Hepatic stellate cell (primary cell): ENCODE measurements at regions not wholly inside any gene's neighbourhood (a gene's known extent, or its start where the extent isn't known, plus 50 kb on each side); places are given as distances from the start of the nearest gene placed in this dataset.
"Not testable (repeated sequence)": the region's sequence is repeated elsewhere in the genome, so short reads cannot be mapped to it uniquely, and the experiment has no call there.

Experiments used
- DNase-seq: peaks from one replicate; pipeline ENCODE4 v3.0.0; 2011; ENCODE audit warnings: low spot score

DNA sequence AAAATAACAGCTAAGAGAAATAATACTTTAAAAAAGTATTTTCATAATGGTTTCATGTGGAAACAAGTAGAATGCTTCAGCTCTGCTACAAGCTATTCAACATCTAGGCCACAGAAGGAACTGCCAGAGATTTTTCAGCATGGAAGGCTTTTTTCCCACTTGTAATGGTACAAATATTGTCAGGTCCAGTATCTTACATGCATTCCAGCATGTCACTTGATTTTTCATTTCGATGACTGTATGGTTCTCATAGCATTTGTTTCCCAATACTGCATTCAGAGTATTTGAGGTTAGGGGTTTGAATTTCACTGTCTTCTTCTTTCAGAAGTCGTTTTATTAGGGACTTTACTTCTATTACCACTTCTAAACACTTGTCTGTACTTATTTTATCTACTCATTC lies 1701.5 kb upstream of the FLRT2 start:
- DNase-seq = no peak

DNA sequence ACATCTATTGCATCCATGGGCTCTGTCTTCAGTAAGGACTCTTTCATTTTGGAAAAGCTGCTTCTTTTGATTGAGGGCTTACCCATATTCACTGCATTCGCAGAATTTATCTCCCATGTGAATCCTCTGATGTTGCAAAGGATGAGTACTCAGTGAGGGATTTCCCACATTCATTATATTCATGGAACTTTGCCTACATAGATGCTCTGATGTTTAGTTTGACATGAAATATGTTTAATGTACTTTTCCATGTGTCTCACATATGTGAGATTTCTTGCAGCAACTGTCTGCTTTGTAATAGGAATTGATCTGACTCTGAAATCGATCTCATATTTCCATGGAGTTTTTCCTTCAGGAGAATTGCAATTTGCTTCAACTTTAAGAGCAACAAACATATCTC lies 1699.6 kb upstream of the FLRT2 start:
- DNase-seq = no peak

DNA sequence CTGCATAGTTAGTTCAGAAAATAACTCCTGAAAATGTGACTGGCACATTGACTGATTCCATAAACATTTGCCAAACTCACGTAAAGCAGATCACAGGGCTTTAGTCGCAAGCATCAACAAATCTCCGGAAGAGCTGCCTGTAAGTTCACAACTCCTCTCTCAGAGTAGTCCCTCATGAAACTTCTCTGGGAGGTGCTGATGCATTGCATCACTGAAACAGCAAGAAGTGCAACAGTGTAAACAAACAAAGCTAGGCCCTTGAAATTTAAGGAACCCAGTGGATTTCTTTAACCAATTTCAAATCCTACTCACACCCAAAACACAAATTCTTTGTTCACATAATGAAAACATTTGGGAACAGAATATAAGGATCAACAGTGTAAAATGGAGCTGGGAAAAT lies 1691.7 kb upstream of the FLRT2 start:
- no peak for DNase-seq

DNA sequence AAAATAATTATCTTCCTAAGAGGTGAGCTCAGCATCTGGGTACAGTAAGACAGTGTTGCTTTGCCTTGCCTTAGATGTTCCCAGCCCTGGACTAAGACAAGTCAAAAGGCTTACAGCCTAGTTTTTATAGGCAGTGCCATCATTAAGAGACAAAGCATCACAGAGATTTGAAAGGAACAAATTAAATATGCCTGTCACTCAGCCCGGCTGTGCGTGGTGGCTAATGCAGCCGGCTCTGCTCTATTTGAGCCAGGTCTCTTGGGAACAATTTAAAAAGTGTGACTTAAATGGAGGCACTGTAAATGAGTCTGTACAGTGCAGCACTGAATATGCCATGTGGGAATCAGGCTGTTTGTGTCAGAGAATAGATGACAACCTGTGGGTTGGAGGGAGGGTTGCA lies 1687.4 kb upstream of the FLRT2 start:
- DNase-seq = no peak

DNA sequence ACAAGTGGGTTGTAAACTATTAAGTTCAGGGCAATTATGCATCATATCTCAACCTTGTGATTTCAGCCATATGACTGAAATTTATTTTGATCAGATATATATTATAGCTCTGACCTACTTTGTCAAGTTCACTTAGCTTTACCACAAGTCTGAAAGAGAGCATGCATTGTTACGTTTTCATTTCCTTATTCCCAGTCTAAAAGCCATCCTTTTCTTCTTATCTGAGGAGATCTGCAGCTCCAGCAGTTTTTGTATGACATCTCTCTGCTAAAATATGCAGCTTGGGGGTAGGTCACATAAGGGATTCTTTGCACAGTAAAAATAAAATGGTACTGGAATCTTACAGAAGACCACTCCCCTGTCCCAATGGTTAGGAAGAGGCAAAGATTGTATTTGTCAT lies 1682.8 kb upstream of the FLRT2 start:
- DNase-seq = no peak

DNA sequence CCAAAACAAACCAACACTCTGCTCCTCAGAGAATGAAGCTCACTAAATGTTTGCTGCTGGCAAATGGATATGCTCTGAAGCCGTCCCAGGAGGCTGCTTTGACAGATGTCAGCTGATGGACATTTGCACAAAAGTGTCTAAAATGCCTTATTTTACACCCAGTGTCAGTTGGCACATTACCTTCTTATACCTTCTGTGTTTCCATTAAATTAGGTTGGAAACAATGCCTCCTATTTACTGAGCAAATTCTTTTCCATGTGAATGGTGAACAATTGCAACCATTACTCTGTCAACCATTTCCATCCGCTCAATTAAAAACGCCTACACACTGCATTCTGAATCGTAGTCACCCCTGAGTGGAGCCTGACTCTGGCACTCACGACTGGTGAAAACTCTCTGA lies 1679.9 kb upstream of the FLRT2 start:
- no peak for DNase-seq

DNA sequence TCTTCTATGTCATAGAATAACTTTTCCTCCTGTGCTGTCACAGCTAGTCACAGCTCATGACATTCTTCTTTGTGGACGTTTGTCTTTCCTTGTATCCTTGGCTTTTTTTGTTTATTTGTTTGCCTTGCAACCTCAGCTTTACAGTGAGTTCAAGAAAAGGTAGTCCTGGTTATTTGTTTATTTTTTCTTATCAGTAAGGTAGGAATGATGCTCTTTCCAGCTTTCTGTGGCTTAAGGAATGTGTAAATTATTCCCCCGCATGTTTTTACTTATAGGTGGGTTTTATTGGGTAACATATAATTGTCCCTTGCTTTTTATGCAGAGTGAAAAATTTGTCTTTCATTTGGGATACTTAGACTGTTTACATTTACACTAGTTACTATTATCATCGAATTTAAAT lies 1673.6 kb upstream of the FLRT2 start:
- DNase-seq = no peak

DNA sequence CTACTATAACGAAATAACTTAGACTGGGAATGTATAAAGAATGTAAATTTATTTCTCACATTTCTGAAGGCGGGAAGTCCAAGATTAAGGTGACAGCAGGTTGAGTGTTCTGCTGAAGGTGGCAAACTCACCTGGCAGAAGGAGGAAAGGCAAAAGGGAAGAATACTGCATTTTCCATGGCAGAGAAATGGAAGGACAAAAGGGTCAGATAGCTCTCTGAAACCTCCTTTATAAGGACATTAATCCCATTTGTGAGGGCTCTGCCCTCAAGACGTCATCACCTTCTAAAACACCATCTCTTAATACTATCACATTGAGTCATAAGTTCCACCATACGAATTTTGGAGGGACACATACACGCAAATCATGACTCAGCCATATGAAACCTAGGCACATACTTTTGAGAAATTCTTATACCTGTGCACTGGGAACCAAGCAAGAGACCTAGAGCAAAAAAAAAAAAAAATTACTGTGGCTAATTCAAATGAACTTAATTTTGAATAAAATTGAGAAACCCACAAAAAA lies 1669.3 kb upstream of the FLRT2 start:
- DNase-seq = no peak

DNA sequence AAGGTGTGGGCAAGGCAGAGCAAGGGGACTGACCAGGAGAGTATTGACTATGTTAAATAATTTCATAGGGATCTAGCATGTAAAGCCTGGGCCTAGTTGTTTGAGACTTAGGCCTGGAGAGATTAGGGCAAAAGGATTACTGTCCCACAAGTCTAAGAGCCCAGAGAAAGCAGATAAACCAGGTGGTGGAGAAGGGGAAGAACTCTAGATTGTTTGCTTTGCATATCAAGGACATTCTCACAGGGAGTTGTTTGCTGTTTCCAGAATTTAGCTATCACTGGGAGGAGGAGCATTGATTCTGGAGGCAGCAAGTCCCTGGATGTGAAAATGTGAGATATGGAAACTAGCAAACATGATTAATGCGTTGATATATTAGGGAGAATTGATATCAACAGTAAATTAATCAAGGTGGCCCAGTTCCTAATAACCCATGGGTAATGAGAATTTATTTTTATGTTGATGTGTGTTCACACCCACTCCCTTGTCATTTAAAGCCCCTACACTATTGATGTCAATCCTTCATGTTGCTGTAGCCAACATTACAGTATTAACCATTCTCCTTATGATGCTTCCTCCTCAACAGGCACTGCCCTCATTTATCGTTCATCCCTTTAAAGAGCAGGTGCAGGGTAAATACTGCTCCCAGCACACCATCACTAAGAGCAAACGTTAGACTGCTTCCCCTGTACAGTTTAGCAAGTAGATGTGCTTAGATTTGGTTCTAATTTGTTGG lies 1666.7 kb upstream of the FLRT2 start:
- DNase-seq = no peak

DNA sequence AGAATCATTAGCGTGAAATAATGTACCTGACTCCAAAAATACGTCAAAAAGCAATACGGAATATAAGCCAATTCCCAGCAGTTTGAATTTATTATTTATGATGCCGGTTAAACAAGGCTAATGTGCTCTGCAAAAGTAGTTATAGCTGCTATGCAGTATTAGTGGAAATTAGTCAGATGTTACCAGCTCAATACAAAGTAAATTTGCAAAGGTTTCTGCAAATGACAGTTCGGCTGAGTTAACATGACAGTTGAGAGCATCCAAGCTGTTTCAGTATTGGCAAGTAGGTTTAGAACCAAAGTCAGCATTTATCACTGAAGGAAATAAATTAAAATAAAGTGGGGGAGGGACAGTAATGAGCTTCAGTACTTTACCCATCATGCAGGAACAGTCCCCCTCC lies 1665.8 kb upstream of the FLRT2 start:
- no peak for DNase-seq

DNA sequence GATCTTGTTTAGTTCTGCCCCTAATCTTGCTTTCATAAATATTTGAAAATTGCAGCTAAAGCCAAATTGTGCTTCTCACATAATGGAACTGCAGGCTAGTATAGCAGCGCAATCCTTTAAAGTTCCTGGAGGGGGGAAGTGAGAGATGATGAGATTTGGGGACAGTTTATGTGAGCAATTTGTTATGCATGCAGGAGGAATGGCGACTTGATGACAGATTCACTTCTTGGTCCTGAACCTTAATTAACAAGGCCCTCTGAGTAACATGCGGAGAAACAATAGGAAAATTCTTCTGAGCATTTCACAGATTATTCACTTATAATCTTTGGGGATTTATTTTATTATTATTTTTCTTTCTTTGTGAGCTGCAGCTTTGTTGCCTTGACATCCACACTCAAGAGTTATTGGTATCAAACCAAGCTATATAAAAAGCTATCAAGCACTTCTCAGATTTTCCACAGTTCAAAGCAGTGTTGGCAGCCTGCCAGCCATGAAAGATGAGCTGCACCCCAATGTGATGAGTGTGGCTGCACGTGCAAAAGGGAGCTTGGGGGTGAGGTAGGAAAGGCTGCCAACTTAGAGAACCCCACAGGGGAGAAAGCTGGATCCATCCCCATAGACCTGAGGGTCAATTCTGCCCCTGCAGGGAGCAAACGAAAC lies 1662.2 kb upstream of the FLRT2 start:
- DNase-seq = no peak

DNA sequence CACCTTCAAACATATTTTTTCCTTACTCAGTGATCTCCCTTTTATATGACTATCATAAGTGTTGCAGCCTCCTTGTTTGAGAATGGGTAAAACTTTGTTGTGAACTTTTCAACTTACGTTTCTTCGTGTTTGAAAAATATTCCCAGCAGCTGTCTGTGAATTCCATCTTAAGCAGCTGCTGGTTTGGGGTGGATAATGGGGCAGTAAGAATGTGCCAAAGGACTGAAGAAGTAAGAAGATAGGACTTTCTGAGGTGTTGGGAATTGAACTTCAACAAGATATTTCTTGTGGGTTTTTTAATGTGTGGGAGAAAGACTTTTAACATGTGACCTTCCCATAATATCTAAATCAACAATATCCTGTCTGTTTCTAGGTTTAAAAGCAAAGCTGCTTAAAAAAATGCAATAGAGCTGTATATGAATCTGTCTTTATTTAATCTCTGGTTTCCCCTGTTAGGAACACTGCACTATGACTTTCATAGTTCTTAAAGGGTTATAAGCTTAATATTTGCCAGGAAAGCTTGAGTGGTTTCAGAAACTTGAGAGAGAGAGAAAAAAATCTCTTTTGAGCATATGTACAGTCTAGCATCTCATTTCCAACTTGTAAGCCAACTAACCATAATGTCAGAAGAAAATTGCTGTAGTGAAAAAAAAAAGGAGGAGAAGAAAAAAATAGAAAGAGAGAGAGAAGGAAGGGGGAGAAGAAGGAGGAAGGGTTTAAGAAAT lies 1659.2 kb upstream of the FLRT2 start:
- no peak for DNase-seq

DNA sequence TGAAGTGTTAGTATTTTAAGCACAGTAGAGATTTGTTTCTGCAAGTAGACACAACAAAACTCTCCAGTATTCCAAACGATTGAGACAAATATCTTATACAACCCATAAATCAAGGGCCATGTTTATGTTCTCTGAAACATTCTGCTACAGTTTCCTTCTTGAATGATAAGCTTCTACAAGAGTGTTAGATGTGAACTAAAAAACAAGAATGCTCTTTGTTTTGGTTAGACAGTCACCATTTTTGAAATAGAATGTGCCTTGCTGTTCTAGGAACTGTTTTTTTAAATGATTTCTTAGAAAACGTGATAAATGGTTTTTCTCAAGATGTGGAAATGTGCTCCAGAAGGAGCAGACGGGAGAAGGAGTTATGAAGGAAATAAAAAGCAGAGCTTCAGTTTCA lies 1656.3 kb upstream of the FLRT2 start:
- DNase-seq = no peak

DNA sequence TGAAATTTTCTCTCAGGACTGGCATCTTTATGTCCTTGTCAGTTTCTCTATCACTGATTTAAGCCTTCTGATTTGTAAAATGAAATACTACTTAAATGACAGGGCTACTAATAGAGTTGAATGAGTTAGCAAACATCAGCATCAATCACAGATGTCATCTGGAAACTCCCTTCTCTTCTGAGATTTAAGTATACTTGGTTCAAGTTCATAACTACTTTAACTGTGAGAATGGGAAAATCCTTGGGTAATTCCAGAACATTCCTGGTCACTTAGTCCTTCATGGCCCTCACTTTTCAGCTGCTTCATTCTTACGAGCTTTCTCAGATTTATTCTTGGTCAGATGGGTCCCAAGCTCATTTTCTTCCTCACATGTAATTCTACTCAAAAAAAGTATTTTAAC lies 1655.3 kb upstream of the FLRT2 start:
- no peak for DNase-seq

DNA sequence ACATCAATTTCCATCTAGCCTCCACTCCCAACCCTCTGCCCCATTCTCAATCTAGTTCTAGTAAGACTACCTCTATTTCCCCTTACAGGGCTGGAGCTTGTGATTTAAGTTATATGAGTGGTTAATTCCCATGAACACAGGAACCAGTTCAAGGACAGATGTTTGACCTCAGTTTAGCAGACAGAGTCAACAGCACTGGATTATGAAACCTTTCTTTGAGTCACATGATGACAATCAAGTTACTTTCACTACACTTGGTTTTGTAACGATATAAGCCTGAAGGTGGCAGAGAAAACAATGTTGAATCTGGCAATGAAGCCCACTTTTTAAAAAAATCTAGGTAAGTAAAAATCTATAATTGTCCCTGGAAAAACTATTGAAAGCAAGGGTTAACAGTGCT lies 1646.2 kb upstream of the FLRT2 start:
- DNase-seq = no peak

DNA sequence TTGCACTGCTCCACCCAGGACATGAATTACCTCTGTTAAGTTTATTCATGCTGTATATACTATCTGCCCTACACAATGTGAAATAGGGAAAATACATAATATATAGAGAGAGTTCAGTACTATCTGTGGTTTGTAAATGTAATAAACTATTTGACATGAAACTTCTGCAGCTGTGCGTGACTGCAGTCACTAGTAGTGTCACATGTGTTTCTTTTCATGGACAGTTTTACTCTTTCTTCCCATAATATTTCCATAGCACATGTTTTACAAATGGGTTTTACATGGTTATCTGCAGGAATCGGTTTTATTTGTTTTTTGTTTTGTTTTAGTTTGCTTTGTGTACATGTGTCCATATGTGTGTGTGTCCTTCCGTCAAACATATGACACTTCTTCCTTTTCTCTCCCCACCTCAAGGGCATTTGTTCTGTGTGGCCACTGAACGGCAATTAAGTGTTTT lies 1644.1 kb upstream of the FLRT2 start:
- no peak for DNase-seq

DNA sequence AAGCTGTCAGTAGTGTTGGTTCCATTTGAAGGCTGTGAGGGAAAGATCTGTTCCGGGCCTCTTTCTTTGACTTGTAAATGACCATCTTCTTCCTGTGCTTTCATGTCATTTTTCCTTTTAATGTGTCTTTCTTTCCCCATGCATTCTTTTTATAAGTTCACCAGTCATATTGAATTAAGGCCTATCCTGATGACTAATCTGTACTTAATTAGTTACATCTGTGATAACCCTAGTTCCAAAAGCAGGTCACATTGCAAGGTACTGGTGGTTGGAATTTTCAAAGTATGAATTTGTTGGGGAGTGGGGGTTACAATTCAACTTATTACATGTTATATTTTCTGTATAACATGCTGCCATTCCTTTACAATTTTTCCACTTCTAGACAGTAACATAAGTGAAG lies 1642.1 kb upstream of the FLRT2 start:
- no peak for DNase-seq

DNA sequence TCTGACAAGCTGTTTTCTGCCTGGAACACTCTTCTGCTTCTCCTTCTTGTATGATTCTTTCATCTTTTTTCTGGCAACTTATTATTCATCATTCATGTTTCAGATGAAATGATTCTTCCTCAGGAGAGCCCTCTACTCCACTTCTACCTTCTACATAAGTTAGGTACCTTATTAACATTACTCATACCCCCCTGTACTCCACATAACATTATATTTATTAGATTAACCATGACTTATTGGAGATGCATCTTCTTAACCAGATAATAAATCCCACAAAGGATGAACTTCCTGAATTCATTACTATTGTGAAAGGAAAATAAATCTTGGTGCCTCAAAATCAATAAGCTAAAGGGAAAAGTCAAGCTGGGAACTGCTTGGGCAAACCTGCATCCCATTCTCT lies 1636.5 kb upstream of the FLRT2 start:
- no peak for DNase-seq

DNA sequence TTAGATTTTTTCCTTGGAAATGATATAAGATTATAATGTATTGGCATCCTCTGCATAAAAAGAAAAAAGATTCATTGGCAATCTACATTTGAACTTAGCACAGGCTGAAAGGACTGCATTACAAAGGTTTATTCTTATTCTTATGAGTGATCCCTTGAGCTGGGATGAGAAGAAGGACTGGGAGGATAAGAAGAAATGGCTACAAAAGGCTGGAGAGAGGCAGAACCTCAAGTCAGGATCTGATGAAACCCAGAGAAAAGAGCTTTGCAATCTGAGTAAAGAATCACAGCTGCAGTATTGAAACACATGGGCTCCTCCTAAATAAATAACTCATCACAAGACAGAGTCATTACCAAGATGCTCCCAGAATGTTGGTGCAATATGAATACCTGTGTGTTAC lies 1635.4 kb upstream of the FLRT2 start:
- no peak for DNase-seq

DNA sequence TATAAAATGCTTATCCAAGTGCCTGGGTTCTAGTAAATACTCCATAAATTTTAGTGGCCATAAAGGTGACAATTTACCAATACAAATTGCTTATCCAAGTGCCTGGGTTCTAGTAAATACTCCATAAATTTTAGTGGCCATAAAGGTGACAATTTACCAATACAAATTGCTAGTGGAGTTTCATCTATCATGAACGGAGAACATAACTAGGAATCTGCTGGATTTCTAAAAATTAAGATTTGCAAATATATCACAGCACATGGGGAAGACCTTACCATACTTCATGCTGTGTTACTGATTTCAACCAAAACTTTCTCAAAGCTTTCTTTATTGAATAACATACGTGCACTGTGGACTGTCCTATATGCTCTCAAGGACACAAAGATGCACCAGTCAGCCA lies 1631.4 kb upstream of the FLRT2 start:
- DNase-seq = not testable (repeated sequence)

DNA sequence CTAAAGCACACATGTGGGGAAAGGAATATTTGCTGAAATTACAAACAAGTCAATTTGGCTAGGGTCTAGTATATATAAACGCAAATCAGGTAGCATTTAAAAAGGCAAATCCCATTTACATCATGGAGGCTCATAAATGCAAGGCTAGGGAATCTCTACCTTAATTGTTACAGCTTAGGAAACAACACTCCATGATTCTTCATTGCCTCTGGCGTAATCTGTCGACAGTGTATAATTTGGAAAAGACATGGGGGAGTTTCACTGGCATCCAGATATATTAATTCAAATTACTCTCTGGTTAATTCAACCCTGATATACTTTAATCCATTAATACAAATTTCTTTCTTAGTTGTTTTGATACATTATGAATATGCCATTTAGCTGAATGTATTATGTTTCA lies 1630.2 kb upstream of the FLRT2 start:
- no peak for DNase-seq

DNA sequence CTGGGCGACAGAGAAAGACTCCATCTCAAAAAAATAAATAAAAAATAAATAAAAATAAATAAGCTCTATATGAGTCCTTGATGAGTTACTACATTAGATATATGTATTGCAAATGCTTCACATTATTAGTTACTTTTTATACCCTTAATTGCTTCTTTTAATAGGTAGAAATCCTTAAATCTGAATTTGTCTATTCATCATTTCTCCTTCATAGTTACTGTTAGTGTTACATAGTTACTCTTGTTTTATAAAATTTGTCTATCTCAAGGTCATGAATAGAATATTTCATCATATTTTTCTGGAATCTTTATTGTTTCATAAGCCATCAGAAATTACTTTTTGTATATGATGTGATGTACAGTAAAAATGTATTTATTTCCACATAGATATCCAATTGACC lies 1624.8 kb upstream of the FLRT2 start:
- no peak for DNase-seq

DNA sequence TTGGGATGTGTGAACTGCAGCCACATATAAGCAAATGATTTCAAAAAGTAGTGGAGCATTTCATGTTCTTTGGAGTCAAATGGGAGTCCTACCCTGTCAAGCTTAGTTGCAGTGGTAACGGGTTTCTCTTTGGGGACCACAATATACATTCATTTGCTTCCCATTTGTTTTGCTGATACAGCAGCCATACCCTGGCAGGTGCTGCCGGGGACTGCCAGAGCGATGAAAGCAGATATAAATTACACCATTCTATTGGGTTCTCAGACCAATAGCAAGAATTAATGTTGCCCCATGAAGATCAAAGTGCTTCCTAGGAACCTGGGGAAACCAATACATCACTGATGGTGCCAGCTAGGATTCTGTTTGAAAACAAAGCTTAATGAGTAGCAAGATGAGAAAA lies 1621.5 kb upstream of the FLRT2 start:
- no peak for DNase-seq
